Activated naive CD8-positive, alpha-beta T cell treated with anti-CD3 and anti-CD28 coated beads, Interleukin-2, amount 50 U/mL, for 24 hours (primary cell): ENCODE measurements at regions not wholly inside any gene's neighbourhood (a gene's known extent, or its start where the extent isn't known, plus 50 kb on each side); places are given as distances from the start of the nearest gene placed in this dataset.
A peak's percentile ranks its signal among the peaks of the same experiment; 100 is the strongest.
"Not testable (repeated sequence)": the region's sequence is repeated elsewhere in the genome, so short reads cannot be mapped to it uniquely, and the experiment has no call there.

Experiments used
- ATAC-seq: fragments of 150-1000 bp; cut with Tn5 transposase; one replicate; pipeline ENCODE4 v1.10.0; 2021
- DNase-seq: peaks from one replicate; pipeline ENCODE4 v3.0.0; 2021
- H3K27ac Mint-ChIP-seq: one replicate; pipeline ENCODE4 v1.8.0; 2021; ENCODE audit warnings: mild to moderate bottlenecking, mixed read lengths
- H3K27me3 Mint-ChIP-seq: one replicate; pipeline ENCODE4 v1.8.0; 2021; ENCODE audit warnings: mixed read lengths
- H3K36me3 Mint-ChIP-seq: one replicate; pipeline ENCODE4 v1.8.0; 2021; ENCODE audit warnings: low read depth, mixed read lengths
- H3K4me1 Mint-ChIP-seq: one replicate; pipeline ENCODE4 v1.8.0; 2021; ENCODE audit warnings: mixed read lengths
- H3K4me3 Mint-ChIP-seq: one replicate; pipeline ENCODE4 v1.8.0; 2021; ENCODE audit warnings: mild to moderate bottlenecking, moderate library complexity, mixed read lengths
- H3K9me3 Mint-ChIP-seq: one replicate; pipeline ENCODE4 v1.8.0; 2021; ENCODE audit warnings: mixed read lengths

- H3K36me3 Mint-ChIP-seq, H3K9me3 Mint-ChIP-seq, H3K4me1 Mint-ChIP-seq, DNase-seq, ATAC-seq, H3K4me3 Mint-ChIP-seq, H3K27ac Mint-ChIP-seq: not testable (repeated sequence)
- peaks cover 17% of the 10 kb centered on the region for H3K27me3 Mint-ChIP-seq
Measured at GRCh38 chr14:71810800-71811199, 121.4 kb upstream of the RGS6 start.

DNA sequence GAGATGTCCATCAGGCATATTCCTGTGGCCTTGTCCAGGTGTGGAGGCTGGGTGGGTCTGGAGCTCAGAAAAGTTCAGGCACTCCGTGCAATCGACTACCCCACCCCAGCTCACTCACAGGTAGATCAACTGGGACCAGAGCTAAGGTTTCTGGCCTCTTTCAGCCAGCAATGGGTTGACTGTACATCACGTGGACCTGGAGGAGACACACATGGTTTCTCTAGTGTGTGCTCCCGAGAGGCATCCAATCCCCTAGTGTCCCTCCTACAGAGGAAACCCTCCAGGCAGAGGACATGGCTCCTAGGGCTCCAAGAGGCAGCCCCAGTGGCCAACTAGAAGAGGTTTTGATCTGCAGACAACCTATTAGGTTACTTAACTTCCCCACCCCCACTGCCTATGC, 119.5 kb upstream of the RGS6 start:
- no peak for ATAC-seq
- no peaks in the 10 kb centered on the region for H3K4me1 Mint-ChIP-seq
- H3K9me3 Mint-ChIP-seq: peaks cover 8% of the 10 kb centered on the region
- peaks cover 20% of the 10 kb centered on the region for H3K27me3 Mint-ChIP-seq
- no peak overlapping the region for H3K4me3 Mint-ChIP-seq
- no peak for DNase-seq
- no peak overlapping the region for H3K27ac Mint-ChIP-seq
- no peaks in the 10 kb centered on the region for H3K36me3 Mint-ChIP-seq

- ATAC-seq (no peak), DNase-seq (no peak)
- Mint-ChIP-seq H3K9me3 (peaks cover 5% of the 10 kb centered on the region), H3K27ac (no peak overlapping the region), H3K36me3 (no peaks in the 10 kb centered on the region), H3K4me1 (no peaks in the 10 kb centered on the region), H3K27me3 (peaks cover 18% of the 10 kb centered on the region), H3K4me3 (no peak overlapping the region)
Measured at GRCh38 chr14:71815110-71815509, 117.1 kb upstream of the RGS6 start.

- Mint-ChIP-seq H3K9me3 (no peaks in the 10 kb centered on the region), H3K27me3 (peaks cover 11% of the 10 kb centered on the region), H3K36me3 (no peaks in the 10 kb centered on the region), H3K27ac (no peak overlapping the region), H3K4me1 (no peaks in the 10 kb centered on the region), H3K4me3 (no peak overlapping the region)
- ATAC-seq: no peak
- no peak for DNase-seq
Measured at GRCh38 chr14:71824816-71825215, 107.4 kb upstream of the RGS6 start.

- H3K4me3 Mint-ChIP-seq: no peak overlapping the region
- H3K27me3 Mint-ChIP-seq: peaks cover 10% of the 10 kb centered on the region
- no peaks in the 10 kb centered on the region for H3K4me1 Mint-ChIP-seq
- DNase-seq (no peak), ATAC-seq (no peak)
- no peaks in the 10 kb centered on the region for H3K36me3 Mint-ChIP-seq
- H3K9me3 Mint-ChIP-seq: peaks cover 11% of the 10 kb centered on the region
- no peak overlapping the region for H3K27ac Mint-ChIP-seq
Measured at GRCh38 chr14:71833476-71833875, 98.8 kb upstream of the RGS6 start.

DNA sequence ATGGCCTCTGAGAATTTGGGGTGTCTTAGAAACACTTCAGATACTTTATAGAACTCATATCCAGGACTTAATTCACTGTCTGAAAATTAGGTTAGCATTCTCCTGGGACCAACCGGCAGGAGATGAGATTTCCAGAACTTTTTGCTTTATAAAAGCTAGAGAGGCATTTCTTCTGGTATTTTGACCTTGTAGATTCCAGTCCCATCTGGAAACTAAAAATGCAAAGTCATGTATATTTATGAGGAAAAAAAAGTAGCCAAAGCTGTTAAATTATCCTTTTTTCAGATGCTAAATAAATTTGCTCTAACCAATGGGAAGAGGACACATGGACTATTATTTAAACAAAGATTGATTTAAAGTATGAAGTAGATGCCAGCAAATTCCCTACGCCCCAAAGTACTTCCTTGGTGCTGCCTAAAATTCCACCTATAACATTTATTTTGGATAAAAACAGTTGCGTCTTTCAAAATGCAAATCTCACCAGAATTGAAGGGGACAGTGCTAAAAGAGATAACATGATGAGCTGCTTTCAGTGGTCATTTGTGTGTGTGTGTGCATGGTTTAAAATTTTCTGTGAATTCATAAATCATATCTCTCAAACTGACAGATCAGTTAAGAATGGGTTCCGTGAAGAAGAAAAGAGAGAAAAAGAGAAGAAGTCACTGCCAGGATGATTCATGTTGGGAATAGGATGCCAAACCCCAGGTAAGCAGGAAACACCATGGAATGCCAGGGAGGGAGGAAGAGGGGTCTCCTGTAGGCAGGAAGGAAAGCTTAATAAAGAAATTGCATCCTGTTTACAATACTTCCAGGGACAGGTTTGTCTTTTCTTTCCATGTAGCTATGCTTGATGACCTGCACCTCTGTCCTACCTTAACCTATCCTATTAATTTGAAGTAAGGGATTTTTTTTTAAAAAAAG, 97.7 kb upstream of the RGS6 start:
- no peak for ATAC-seq

DNA sequence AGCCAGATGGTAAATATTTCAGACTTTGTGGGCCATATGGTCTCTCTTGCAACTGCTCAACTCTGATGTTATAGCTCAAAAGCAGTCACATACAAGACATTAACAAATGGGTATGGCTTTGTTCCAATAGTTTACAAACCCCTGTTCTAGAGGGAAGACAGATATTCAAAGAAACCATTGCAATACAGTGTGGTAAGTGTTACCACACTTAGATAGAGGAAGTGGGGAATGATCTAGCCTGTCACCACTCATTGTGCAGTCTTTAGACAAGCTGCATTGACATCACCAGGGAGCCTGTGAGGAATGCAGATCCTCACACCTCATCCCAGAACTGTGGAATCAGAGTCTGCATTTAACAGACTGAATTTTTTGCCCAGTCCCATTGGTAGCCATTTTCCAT, 80.0 kb upstream of the RGS6 start:
- DNase-seq (no peak), ATAC-seq (no peak)

More for the DNA sequence above, 97.7 kb upstream of the RGS6 start:
- peaks cover 11% of the 10 kb centered on the region for H3K9me3 Mint-ChIP-seq
- H3K27me3 Mint-ChIP-seq: peaks cover 14% of the 10 kb centered on the region
- no peak for DNase-seq
- H3K4me3 Mint-ChIP-seq: no peak overlapping the region
- no peaks in the 10 kb centered on the region for H3K4me1 Mint-ChIP-seq
- no peak overlapping the region for H3K27ac Mint-ChIP-seq
- H3K36me3 Mint-ChIP-seq: no peaks in the 10 kb centered on the region

DNA sequence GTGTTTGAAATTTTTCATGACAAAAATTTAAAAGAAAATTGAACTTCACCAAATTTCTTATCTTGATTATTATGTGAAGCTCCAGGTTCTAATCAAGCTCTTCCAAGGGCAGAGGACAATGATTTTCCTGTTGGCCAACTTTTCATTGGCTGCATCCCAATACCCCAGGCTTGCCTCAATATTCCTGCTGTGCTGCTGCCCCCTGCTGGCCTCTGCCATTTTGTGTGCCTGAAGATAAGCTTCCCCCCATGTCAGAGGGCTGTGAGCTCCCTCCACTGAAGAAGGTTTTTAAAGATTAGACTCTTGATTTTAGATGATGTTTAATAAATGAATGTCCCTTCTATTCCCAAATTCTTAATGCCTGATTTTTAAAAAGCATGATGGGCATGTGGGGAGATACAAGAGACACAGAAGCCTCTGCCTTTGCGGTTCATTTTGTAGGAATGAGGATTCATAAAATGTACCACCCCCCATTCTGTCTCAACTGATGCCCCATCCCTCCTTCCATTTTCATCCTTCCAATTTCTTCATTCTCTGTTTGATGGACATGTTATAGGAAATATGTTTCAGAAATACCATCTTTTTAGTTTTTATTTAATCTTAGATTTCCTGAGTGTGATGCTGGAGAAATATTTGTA, 76.7 kb upstream of the RGS6 start:
- Mint-ChIP-seq H3K27me3 (peaks cover 43% of the 10 kb centered on the region), H3K4me1 (peaks cover 6% of the 10 kb centered on the region), H3K4me3 (no peak overlapping the region), H3K27ac (no peak overlapping the region), H3K9me3 (peaks cover 6% of the 10 kb centered on the region), H3K36me3 (no peaks in the 10 kb centered on the region)
- peak; percentile 75 for DNase-seq
- ATAC-seq: no peak

More for the DNA sequence above, 80.0 kb upstream of the RGS6 start:
- Mint-ChIP-seq H3K9me3 (peaks cover 11% of the 10 kb centered on the region), H3K27ac (no peak overlapping the region), H3K4me1 (peaks cover 6% of the 10 kb centered on the region), H3K27me3 (peaks cover 28% of the 10 kb centered on the region), H3K36me3 (no peaks in the 10 kb centered on the region), H3K4me3 (no peak overlapping the region)

- H3K36me3 Mint-ChIP-seq: no peaks in the 10 kb centered on the region
- no peak overlapping the region for H3K4me3 Mint-ChIP-seq
- H3K27ac Mint-ChIP-seq: no peak overlapping the region
- ATAC-seq (peak; percentile 49), DNase-seq (peak; percentile 6)
- H3K4me1 Mint-ChIP-seq: peaks cover 6% of the 10 kb centered on the region
- H3K9me3 Mint-ChIP-seq: peaks cover 6% of the 10 kb centered on the region
- H3K27me3 Mint-ChIP-seq: peaks cover 45% of the 10 kb centered on the region
Measured at GRCh38 chr14:71856199-71856919, 75.9 kb upstream of the RGS6 start.

- no peak overlapping the region for H3K27ac Mint-ChIP-seq
- DNase-seq: no peak
- no peaks in the 10 kb centered on the region for H3K36me3 Mint-ChIP-seq
- H3K4me3 Mint-ChIP-seq: no peak overlapping the region
- peaks cover 21% of the 10 kb centered on the region for H3K27me3 Mint-ChIP-seq
- H3K4me1 Mint-ChIP-seq: no peaks in the 10 kb centered on the region
- H3K9me3 Mint-ChIP-seq: no peaks in the 10 kb centered on the region
- no peak for ATAC-seq
Measured at GRCh38 chr14:71863049-71863448, 69.2 kb upstream of the RGS6 start.

DNA sequence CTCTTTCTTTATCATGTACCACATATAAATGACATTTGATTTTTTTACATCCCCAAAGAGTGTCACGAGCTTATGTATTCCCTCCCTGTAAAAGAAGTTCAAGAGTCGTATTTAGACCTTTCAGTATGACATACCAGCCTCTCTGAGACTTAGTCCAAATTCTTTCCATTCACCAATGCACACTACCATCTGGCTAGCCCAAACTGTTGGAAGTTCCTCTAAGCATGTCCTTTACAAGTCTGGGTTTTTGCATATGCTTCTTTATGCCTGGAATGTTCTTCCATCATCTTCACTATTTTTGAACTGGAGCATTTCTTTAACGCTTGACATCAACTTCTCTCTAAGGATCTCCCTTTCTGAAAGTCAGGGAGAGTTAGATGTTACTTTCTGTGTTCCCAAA, 68.5 kb upstream of the RGS6 start:
- H3K4me1 Mint-ChIP-seq: no peaks in the 10 kb centered on the region
- no peaks in the 10 kb centered on the region for H3K36me3 Mint-ChIP-seq
- no peak overlapping the region for H3K4me3 Mint-ChIP-seq
- no peaks in the 10 kb centered on the region for H3K9me3 Mint-ChIP-seq
- peaks cover 17% of the 10 kb centered on the region for H3K27me3 Mint-ChIP-seq
- no peak overlapping the region for H3K27ac Mint-ChIP-seq
- DNase-seq (no peak), ATAC-seq (no peak)
